HL-60 (cell line): ENCODE measurements at regions not wholly inside any gene's neighbourhood (a gene's known extent, or its start where the extent isn't known, plus 50 kb on each side); places are given as distances from the start of the nearest gene placed in this dataset.

ENCODE experiments used
- CTCF ChIP-seq: IDR thresholded peaks from one replicate; pipeline ENCODE4 v1.5.1; 2011; ENCODE audit warnings: low read length, control low read depth, inconsistent platforms; ENCODE audit not compliant: insufficient read depth
- GABPA ChIP-seq: IDR thresholded peaks from 2 replicates; pipeline ENCODE4 v1.6.1; 2012; ENCODE audit warnings: low read depth

DNA sequence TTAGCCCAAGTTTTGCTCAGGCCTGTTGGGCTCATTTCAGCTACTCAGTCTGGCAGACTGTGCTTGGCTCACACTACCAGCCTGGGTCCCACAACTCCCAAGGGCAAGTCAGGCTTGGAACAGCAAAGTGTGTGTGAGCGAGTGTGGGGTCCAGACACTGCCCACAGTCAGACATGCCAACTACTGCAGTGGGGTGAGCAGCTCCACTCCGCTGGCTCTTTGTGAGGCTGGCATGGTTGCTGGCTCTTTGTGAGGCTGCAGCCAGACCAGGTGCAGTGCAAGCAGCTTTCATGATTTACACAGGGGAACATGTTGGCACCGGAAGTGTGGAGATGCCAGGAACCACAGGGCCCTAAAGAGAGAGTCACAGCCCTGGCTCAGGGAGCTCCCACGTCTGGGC, 606.7 kb upstream of the FAM174A start:
- TF ChIP-seq CTCF (no peak), GABPA (no peak)
